H1 (cell line): ENCODE measurements at regions not wholly inside any gene's neighbourhood (a gene's known extent, or its start where the extent isn't known, plus 50 kb on each side); places are given as distances from the start of the nearest gene placed in this dataset.

Experiments used
- CTCF ChIA-PET: fragments of 300-600 bp; sonication (Branson Sonifier 250); formaldehyde crosslinking; loops from one replicate; lab custom pipeline; 2021; ENCODE audit not compliant: partially characterized antibody; lab: Charles Lee
- POLR2A ChIA-PET: fragments of 300-600 bp; sonication (Branson Sonifier 250); formaldehyde crosslinking; loops from one replicate; lab custom pipeline; 2021; ENCODE audit warnings: inconsistent platforms; ENCODE audit not compliant: partially characterized antibody; lab: Charles Lee
- DNase-seq, 2 experiments: peaks; one replicate each; pipeline versions ENCODE4 v3.0.0 to v3.0.0-alpha.2; 2010 to 2022; ENCODE audit warnings: low spot score in 2 of 2, low read depth in 1 of 2, mixed read lengths in 1 of 2
- FAIRE-seq: peaks from 2 replicates; lab custom pipeline; 2011; peaks lifted over from hg19 to GRCh38; lab: Jason Lieb, UNC
- H2AFZ ChIP-seq: 2 replicates; pipeline ENCODE4 v1.8.1; 2012; ENCODE audit warnings: low read length, inconsistent platforms
- H2AK5ac ChIP-seq: 2 replicates; pipeline ENCODE4 v1.6.1; 2013; ENCODE audit warnings: low read depth, low read length
- H2BK120ac ChIP-seq: replicated peaks from 2 replicates; pipeline ENCODE3; 2013; ENCODE audit warnings: low read depth, low read length, inconsistent platforms
- H2BK12ac ChIP-seq: 2 replicates; pipeline ENCODE4 v1.6.1; 2013; ENCODE audit warnings: low read depth, low read length
- H2BK15ac ChIP-seq: 2 replicates; pipeline ENCODE4 v1.6.1; 2013; ENCODE audit warnings: low read length
- H2BK20ac ChIP-seq: 2 replicates; pipeline ENCODE4 v1.6.1; 2013; ENCODE audit warnings: low read length
- H2BK5ac ChIP-seq: 2 replicates; pipeline ENCODE4 v1.6.1; 2013; ENCODE audit warnings: low read depth, low read length
- H3K14ac ChIP-seq: 2 replicates; pipeline ENCODE4 v1.6.1; 2013; ENCODE audit warnings: inconsistent platforms; ENCODE audit not compliant: insufficient read length
- H3K18ac ChIP-seq: 2 replicates; pipeline ENCODE4 v1.6.1; 2013; ENCODE audit warnings: low read length; ENCODE audit errors: extremely low read depth
- H3K23ac ChIP-seq: 2 replicates; pipeline ENCODE4 v1.6.1; 2013; ENCODE audit warnings: inconsistent platforms; ENCODE audit not compliant: insufficient read length
- H3K23me2 ChIP-seq: 2 replicates; pipeline ENCODE4 v1.6.1; 2013; ENCODE audit warnings: low read depth, low read length
- H3K27ac ChIP-seq: 2 replicates; pipeline ENCODE4 v1.6.1; 2011; ENCODE audit warnings: low read depth, low read length, inconsistent platforms
- H3K27me3 ChIP-seq, 4 experiments: replicated peaks in 1 of 4; 1 replicate in 1 of 4; 2 replicates in 3 of 4; pipeline versions ENCODE4 v1.6.1 to v1.8.1; 2011 to 2013; ENCODE audit warnings: low read length in 3 of 4, mild to moderate bottlenecking in 3 of 4, inconsistent platforms in 2 of 4, mixed read lengths in 2 of 4, moderate library complexity in 1 of 4; ENCODE audit not compliant: control insufficient read depth in 3 of 4, insufficient read depth in 3 of 4; ENCODE audit errors: extremely low read depth in 1 of 4
- H3K36me3 ChIP-seq, 4 experiments: 2 replicates each; pipeline versions ENCODE4 v1.6.1 to v1.8.1; 2011 to 2013; ENCODE audit warnings: mild to moderate bottlenecking in 4 of 4, low read length in 3 of 4, moderate library complexity in 2 of 4, control low read depth in 1 of 4, inconsistent platforms in 1 of 4; ENCODE audit not compliant: insufficient read depth in 4 of 4, control insufficient read depth in 2 of 4
- H3K4ac ChIP-seq: replicated peaks from 2 replicates; pipeline ENCODE3; 2013; ENCODE audit warnings: low read length, low read depth, mixed read lengths, inconsistent platforms; ENCODE audit not compliant: insufficient read length
- H3K4me1 ChIP-seq, 4 experiments: replicated peaks in 1 of 4; 1 replicate in 1 of 4; 2 replicates in 3 of 4; pipeline versions ENCODE4 v1.6.1 to v1.8.1; 2011 to 2013; ENCODE audit warnings: low read length in 3 of 4, inconsistent platforms in 2 of 4, mixed read lengths in 1 of 4; ENCODE audit not compliant: insufficient read depth in 4 of 4, control insufficient read depth in 3 of 4
- H3K4me2 ChIP-seq, 2 experiments: 2 replicates each; pipeline versions ENCODE4 v1.6.1 to v1.8.1; 2011 to 2013; ENCODE audit warnings: low read depth in 2 of 2, low read length in 2 of 2, control low read depth in 1 of 2, inconsistent platforms in 1 of 2, mild to moderate bottlenecking in 1 of 2; ENCODE audit not compliant: insufficient read depth in 1 of 2
- H3K4me3 ChIP-seq, 4 experiments: fragments of 200-600, 300-600 bp in 1 of 4; sonication (generic), shearing (Covaris generic), sonication (Bioruptor Twin) in 1 of 4; 2 replicates each; pipeline versions ENCODE4 v1.5.1 to v1.8.1; 2011 to 2016; ENCODE audit warnings: low read length in 4 of 4, low read depth in 3 of 4, control low read depth in 2 of 4, inconsistent platforms in 2 of 4, mild to moderate bottlenecking in 2 of 4, mixed read lengths in 1 of 4, moderate library complexity in 1 of 4; ENCODE audit not compliant: insufficient read depth in 2 of 4; ENCODE audit errors: extremely low read depth in 1 of 4
- H3K56ac ChIP-seq: replicated peaks from 2 replicates; pipeline ENCODE3; 2013; ENCODE audit warnings: low read depth, mild to moderate bottlenecking, mixed read lengths, low read length, inconsistent platforms; ENCODE audit not compliant: insufficient read length
- H3K79me1 ChIP-seq: 2 replicates; pipeline ENCODE4 v1.6.1; 2013; ENCODE audit warnings: low read depth, low read length, control low read depth
- H3K79me2 ChIP-seq, 2 experiments: 2 replicates each; pipeline versions ENCODE4 v1.6.1 to v1.8.1; 2012 to 2013; ENCODE audit warnings: low read length in 2 of 2, mild to moderate bottlenecking in 2 of 2, inconsistent platforms in 1 of 2; ENCODE audit not compliant: insufficient read depth in 2 of 2, control insufficient read depth in 1 of 2
- H3K9ac ChIP-seq, 4 experiments: replicated peaks in 1 of 4; 1 replicate in 1 of 4; 2 replicates in 3 of 4; pipeline versions ENCODE4 v1.6.1 to v1.8.1; 2011 to 2013; ENCODE audit warnings: low read depth in 3 of 4, low read length in 3 of 4, control low read depth in 2 of 4, mild to moderate bottlenecking in 2 of 4, moderate library complexity in 2 of 4, inconsistent platforms in 1 of 4; ENCODE audit errors: extremely low read depth in 1 of 4
- H3K9me3 ChIP-seq, 2 experiments: 2 replicates each; pipeline versions ENCODE4 v1.6.1 to v1.8.1; 2012 to 2013; ENCODE audit warnings: mild to moderate bottlenecking in 2 of 2, moderate library complexity in 2 of 2, control low read depth in 1 of 2, inconsistent platforms in 1 of 2, low read depth in 1 of 2, low read length in 1 of 2, mixed read lengths in 1 of 2; ENCODE audit not compliant: insufficient read depth in 2 of 2
- H4K20me1 ChIP-seq, 2 experiments: replicated peaks in 1 of 2; 2 replicates each; pipeline versions ENCODE3 to v1.8.1; 2011 to 2013; ENCODE audit warnings: inconsistent platforms in 2 of 2, low read length in 2 of 2, mild to moderate bottlenecking in 1 of 2; ENCODE audit not compliant: insufficient read depth in 2 of 2, control insufficient read depth in 1 of 2
- H4K5ac ChIP-seq: 2 replicates; pipeline ENCODE4 v1.6.1; 2013; ENCODE audit warnings: low read length, low read depth, mixed read lengths, inconsistent platforms; ENCODE audit not compliant: insufficient read length
- H4K8ac ChIP-seq: 2 replicates; pipeline ENCODE4 v1.8.0; 2013; ENCODE audit warnings: mild to moderate bottlenecking, moderate library complexity, low read length, inconsistent platforms; ENCODE audit not compliant: insufficient read depth; ENCODE audit errors: extremely low read depth
- H4K91ac ChIP-seq: replicated peaks from 2 replicates; pipeline ENCODE3; 2013; ENCODE audit warnings: low read length, mixed read lengths, inconsistent platforms; ENCODE audit not compliant: insufficient read length
- HDAC6 ChIP-seq: IDR thresholded peaks from one replicate; pipeline ENCODE4 v1.7.1; 2012; ENCODE audit warnings: low read depth, mild to moderate bottlenecking, inconsistent platforms, low read length, moderate library complexity
- WGBS, 2 experiments: shearing (Covaris generic) in 1 of 2; methylation state at CpG; one replicate each; pipeline versions ENCODE4 v1.1.6 to v1.1.7; 2013 to 2015; ENCODE audit warnings: low lambda C conversion rate in 2 of 2, mixed read lengths in 2 of 2, inconsistent platforms in 1 of 2, low coverage in 1 of 2, missing lambda C conversion rate in 1 of 2; ENCODE audit not compliant: insufficient replicate concordance in 2 of 2, insufficient coverage in 1 of 2, insufficient read length in 1 of 2; ENCODE audit errors: extremely low coverage in 1 of 2, missing lambda C conversion rate in 1 of 2; 5-methylcytosine and 5-hydroxymethylcytosine counted together

DNA sequence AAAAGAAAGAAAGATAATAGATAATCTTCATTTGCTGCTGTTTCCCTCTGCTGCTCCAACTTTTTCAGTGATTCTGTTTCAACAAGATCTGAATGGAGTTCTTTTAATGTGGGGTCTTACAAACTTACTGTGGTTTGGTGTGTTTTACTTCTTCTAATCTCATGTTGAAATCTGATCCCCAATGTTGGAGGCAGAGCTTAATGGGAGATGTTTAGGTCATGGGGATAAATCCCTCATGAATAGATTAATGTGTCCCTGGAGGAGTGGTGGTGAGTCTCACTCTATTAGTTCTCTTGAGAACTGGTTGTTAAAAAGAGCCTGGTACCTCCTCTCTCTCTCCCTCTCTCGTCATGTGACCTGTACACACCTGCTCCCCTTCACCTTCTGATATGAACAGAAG is 442.4 kb downstream of the EPHA4 start:
- POLR2A ChIA-PET = no interaction called here
- CTCF ChIA-PET = no interaction called here
- Histone ChIP-seq H4K8ac (no peak overlapping the region), H3K4ac (no peak overlapping the region), H3K18ac (no peak overlapping the region), H4K20me1 (no peaks in the 10 kb centered on the region), H3K4me2 (no peak overlapping the region), H4K91ac (no peak overlapping the region), H3K27me3 (no peaks in the 10 kb centered on the region), H3K9me3 (peaks cover 0 to 14% of the 10 kb centered on the region in 2 experiments; a peak in 1 of 4 replicates), H3K9ac (no peak overlapping the region; a peak in 1 of 7 replicates), H3K79me2 (no peaks in the 10 kb centered on the region), H3K79me1 (no peaks in the 10 kb centered on the region), H2BK12ac (no peak overlapping the region), H2BK20ac (no peak overlapping the region), H4K5ac (no peak overlapping the region), H2BK120ac (no peak overlapping the region), H3K14ac (no peak overlapping the region), H2BK15ac (no peak overlapping the region), H3K23me2 (no peaks in the 10 kb centered on the region), H3K27ac (no peak overlapping the region), H3K23ac (no peak overlapping the region), H2AK5ac (no peak overlapping the region), H2AFZ (no peak overlapping the region), H3K36me3 (no peaks in the 10 kb centered on the region; a peak in 1 of 8 replicates), H3K56ac (no peak overlapping the region), H3K4me1 (peaks cover 0 to 3% (median 1%) of the 10 kb centered on the region in 4 experiments; a peak in 1 of 7 replicates), H2BK5ac (no peak overlapping the region), H3K4me3 (no peak overlapping the region)
- no peak for FAIRE-seq
- no peak for DNase-seq
- 85% methylated on average over 1 of the region's 1 CpG; no CpG with 5 or more reads in 1 of the 2 experiments for WGBS, 2 experiments
- no peak for TF ChIP-seq HDAC6
